IPS DF 4.7 (cell line): ENCODE measurements at regions not wholly inside any gene's neighbourhood (a gene's known extent, or its start where the extent isn't known, plus 50 kb on each side); places are given as distances from the start of the nearest gene placed in this dataset.

Experiments used
- DNase-seq: peaks from one replicate; pipeline ENCODE4 v3.0.0-alpha.2; 2013; ENCODE audit warnings: low spot score; ENCODE audit errors: extremely low read depth

- DNase-seq = no peak
Observed at GRCh38 chr12:22990501-22990900, 365.5 kb downstream of the ETNK1 start.

- DNase-seq = no peak
Observed at GRCh38 chr12:22991250-22991844, 366.4 kb downstream of the ETNK1 start.

GRCh38 chr12:22993609-22994315 lies 368.8 kb downstream of the ETNK1 start:
- DNase-seq = no peak

- no peak for DNase-seq
Observed at GRCh38 chr12:22994316-22994675, 369.3 kb downstream of the ETNK1 start.

- DNase-seq = no peak
Observed at GRCh38 chr12:23001487-23001886, 376.5 kb downstream of the ETNK1 start.

- no peak for DNase-seq
Observed at GRCh38 chr12:23002381-23002780, 377.4 kb downstream of the ETNK1 start.

- DNase-seq = no peak
Observed at GRCh38 chr12:23004473-23005020, 379.6 kb downstream of the ETNK1 start.

- no peak for DNase-seq
Observed at GRCh38 chr12:23005387-23005786, 380.4 kb downstream of the ETNK1 start.

GRCh38 chr12:23006413-23006812 lies 381.4 kb downstream of the ETNK1 start:
- no peak for DNase-seq

GRCh38 chr12:23008623-23009022 lies 383.7 kb downstream of the ETNK1 start:
- no peak for DNase-seq

GRCh38 chr12:23014749-23015148 lies 389.8 kb downstream of the ETNK1 start:
- DNase-seq = no peak

- peak; percentile 19 for DNase-seq
Observed at GRCh38 chr12:23025372-23026016, 400.5 kb downstream of the ETNK1 start.

GRCh38 chr12:23028158-23028802 lies 403.3 kb downstream of the ETNK1 start:
- DNase-seq = no peak

GRCh38 chr12:23029185-23029584 lies 404.2 kb downstream of the ETNK1 start:
- no peak for DNase-seq

- DNase-seq = no peak
Observed at GRCh38 chr12:23039834-23040233, 414.9 kb downstream of the ETNK1 start.

GRCh38 chr12:23041774-23042173 lies 416.8 kb downstream of the ETNK1 start:
- no peak for DNase-seq

GRCh38 chr12:23043646-23044045 lies 418.7 kb downstream of the ETNK1 start:
- DNase-seq = no peak

- no peak for DNase-seq
Observed at GRCh38 chr12:23049180-23049579, 424.2 kb downstream of the ETNK1 start.

- DNase-seq = peak; percentile 49
Observed at GRCh38 chr12:23055004-23055403, 430.0 kb downstream of the ETNK1 start.

GRCh38 chr12:23057571-23057970 lies 432.6 kb downstream of the ETNK1 start:
- DNase-seq = no peak

- no peak for DNase-seq
Observed at GRCh38 chr12:23060161-23060560, 435.2 kb downstream of the ETNK1 start.

- no peak for DNase-seq
Observed at GRCh38 chr12:23063206-23063605, 438.2 kb downstream of the ETNK1 start.
